ENCODE measurements at regions not wholly inside any gene's neighbourhood (a gene's known extent, or its start where the extent isn't known, plus 50 kb on each side); places are given as distances from the start of the nearest gene placed in this dataset.

GRCh38 chr3:27986234-27986879 is 255.1 kb upstream of the CMC1 start:
- TF ChIP-seq, protein P1, sequence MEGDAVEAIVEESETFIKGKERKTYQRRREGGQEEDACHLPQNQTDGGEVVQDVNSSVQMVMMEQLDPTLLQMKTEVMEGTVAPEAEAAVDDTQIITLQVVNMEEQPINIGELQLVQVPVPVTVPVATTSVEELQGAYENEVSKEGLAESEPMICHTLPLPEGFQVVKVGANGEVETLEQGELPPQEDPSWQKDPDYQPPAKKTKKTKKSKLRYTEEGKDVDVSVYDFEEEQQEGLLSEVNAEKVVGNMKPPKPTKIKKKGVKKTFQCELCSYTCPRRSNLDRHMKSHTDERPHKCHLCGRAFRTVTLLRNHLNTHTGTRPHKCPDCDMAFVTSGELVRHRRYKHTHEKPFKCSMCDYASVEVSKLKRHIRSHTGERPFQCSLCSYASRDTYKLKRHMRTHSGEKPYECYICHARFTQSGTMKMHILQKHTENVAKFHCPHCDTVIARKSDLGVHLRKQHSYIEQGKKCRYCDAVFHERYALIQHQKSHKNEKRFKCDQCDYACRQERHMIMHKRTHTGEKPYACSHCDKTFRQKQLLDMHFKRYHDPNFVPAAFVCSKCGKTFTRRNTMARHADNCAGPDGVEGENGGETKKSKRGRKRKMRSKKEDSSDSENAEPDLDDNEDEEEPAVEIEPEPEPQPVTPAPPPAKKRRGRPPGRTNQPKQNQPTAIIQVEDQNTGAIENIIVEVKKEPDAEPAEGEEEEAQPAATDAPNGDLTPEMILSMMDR (IDR thresholded peaks at IDR 0.05): no peak
- TF ChIP-seq EZH2phosphoT487 (IDR thresholded peaks at IDR 0.05): no peak
